GM12878 (cell line): ENCODE measurements at regions not wholly inside any gene's neighbourhood (a gene's known extent, or its start where the extent isn't known, plus 50 kb on each side); places are given as distances from the start of the nearest gene placed in this dataset.

Source experiments
- ATAC-seq: fragments of 200-7000 bp; cut with Tn5 transposase; 3 replicates; pipeline ENCODE4 v1.9.1; 2020; ENCODE audit warnings: mild to moderate bottlenecking, moderate library complexity
- BruUV-seq: library from RNA; stranded (reverse); fragments of 400-500 nt; replicated peaks from 2 replicates; lab custom pipeline; 2021; lab: Mats Ljungman, UMichigan
- CTCF ChIA-PET: fragments of 300-600 bp; sonication (Branson Sonifier 250); formaldehyde crosslinking; extraction: SDS; loops from one replicate; lab custom pipeline; 2021; ENCODE audit warnings: inconsistent platforms; lab: Yijun Ruan, JAX
- POLR2A ChIA-PET: fragments of 350-600 bp; formaldehyde crosslinking; extraction: SDS; loops from one replicate; lab custom pipeline; 2021; ENCODE audit warnings: inconsistent platforms; lab: Charles Lee
- RAD21 ChIA-PET: fragments of 300-600 bp; sonication (Branson Sonifier 250); formaldehyde crosslinking; loops from one replicate; lab custom pipeline; 2023; ENCODE audit warnings: antibody characterized with exemption; ENCODE audit not compliant: unreplicated experiment; lab: Charles Lee
- SMC1A ChIA-PET: fragments of 300-600 bp; sonication (Branson Sonifier 250); formaldehyde crosslinking; loops from one replicate; lab custom pipeline; 2023; ENCODE audit not compliant: unreplicated experiment, uncharacterized antibody; lab: Charles Lee
- DNase-seq: peaks from one replicate; pipeline ENCODE4 v3.0.0-alpha.2; 2011; ENCODE audit warnings: low read depth, low spot score
- FAIRE-seq: peaks from 3 replicates; lab custom pipeline; 2011; peaks lifted over from hg19 to GRCh38; lab: Jason Lieb, UNC
- H2AFZ ChIP-seq: 2 replicates; pipeline ENCODE4 v1.6.0; 2011; ENCODE audit warnings: low read depth, low read length, control low read depth; ENCODE audit not compliant: control insufficient read depth
- H3K27ac ChIP-seq: 2 replicates; pipeline ENCODE4 v1.5.1; 2011; ENCODE audit warnings: control low read depth; ENCODE audit not compliant: control insufficient read depth, insufficient read depth
- H3K27me3 ChIP-seq, 2 experiments: replicated peaks in 1 of 2; 2 replicates each; pipeline versions ENCODE4 v1.6.0 to v1.6.1; 2011; ENCODE audit warnings: low read length in 1 of 2; ENCODE audit not compliant: control insufficient read depth in 2 of 2, insufficient read depth in 2 of 2
- H3K36me3 ChIP-seq, 2 experiments: 2 replicates each; pipeline ENCODE4 v1.5.1; 2011; ENCODE audit warnings: low read length in 1 of 2; ENCODE audit not compliant: control insufficient read depth in 2 of 2, insufficient read depth in 2 of 2
- H3K4me1 ChIP-seq: 2 replicates; pipeline ENCODE4 v1.6.1; 2011; ENCODE audit warnings: mild to moderate bottlenecking, low read length, moderate library complexity, mixed read lengths; ENCODE audit not compliant: control insufficient read depth, insufficient read depth
- H3K4me2 ChIP-seq: 2 replicates; pipeline ENCODE4 v1.6.0; 2011; ENCODE audit warnings: control low read depth; ENCODE audit not compliant: control insufficient read depth, insufficient read depth
- H3K4me3 ChIP-seq: fragments of 200-600 bp; sonication (generic); 2 replicates; pipeline ENCODE4 v1.5.1; 2016
- H3K79me2 ChIP-seq: 2 replicates; pipeline ENCODE4 v1.6.0; 2011; ENCODE audit warnings: low read length; ENCODE audit not compliant: control insufficient read depth, insufficient read depth
- H3K9ac ChIP-seq: 2 replicates; pipeline ENCODE4 v1.8.0; 2011; ENCODE audit warnings: low read length, control low read depth, mixed read lengths; ENCODE audit not compliant: control insufficient read depth, insufficient read depth
- H3K9me3 ChIP-seq: replicated peaks from 3 replicates; pipeline ENCODE4 v1.5.1; 2011; ENCODE audit warnings: mild to moderate bottlenecking, low read length; ENCODE audit not compliant: control insufficient read depth, insufficient read depth
- H4K20me1 ChIP-seq: 2 replicates; pipeline ENCODE4 v1.6.0; 2011; ENCODE audit not compliant: control insufficient read depth, insufficient read depth
- CEBPZ ChIP-seq: fragments of 150-350 bp; IDR thresholded peaks from 2 replicates; pipeline ENCODE4 v1.6.1; 2016; ENCODE audit warnings: low read depth, low read length
- E2F4 ChIP-seq: IDR thresholded peaks from 2 replicates; pipeline ENCODE4 v1.6.1; 2012; ENCODE audit warnings: low read depth, low read length, improper control_type of control experiment
- EED ChIP-seq: sonication (generic); IDR thresholded peaks from 2 replicates; pipeline ENCODE4 v1.6.1; 2016; ENCODE audit warnings: antibody characterized with exemption, low read depth
- EGR1 ChIP-seq, 2 experiments: IDR thresholded peaks; 1 replicate in 1 of 2; 2 replicates in 1 of 2; pipeline ENCODE4 v1.6.1; 2011 to 2012; ENCODE audit warnings: low read depth in 2 of 2, low read length in 2 of 2, borderline replicate concordance in 1 of 2, mild to moderate bottlenecking in 1 of 2, moderate library complexity in 1 of 2
- FOXM1 ChIP-seq: IDR thresholded peaks from 2 replicates; pipeline ENCODE4 v1.6.1; 2012; ENCODE audit warnings: low read depth, mild to moderate bottlenecking, inconsistent platforms, low read length, moderate library complexity
- HSF1 ChIP-seq: fragments of 150-350 bp; IDR thresholded peaks from 2 replicates; pipeline ENCODE4 v1.6.1; 2014; ENCODE audit warnings: mild to moderate bottlenecking, low read depth, low read length
- KAT2A ChIP-seq: conservative IDR thresholded peaks from 2 replicates; pipeline ENCODE4 v1.6.1; 2011; ENCODE audit warnings: low read depth, low read length; ENCODE audit not compliant: control insufficient read depth
- MLLT1 ChIP-seq: fragments of 450-650 bp; IDR thresholded peaks from 2 replicates; pipeline ENCODE4 v1.6.1; 2016; ENCODE audit warnings: mild to moderate bottlenecking
- PAX5 ChIP-seq: IDR thresholded peaks from 2 replicates; pipeline ENCODE4 v1.6.1; 2011; ENCODE audit warnings: low read depth, low read length, borderline replicate concordance
- SMARCA5 ChIP-seq: fragments of 450-650 bp; IDR thresholded peaks from 2 replicates; pipeline ENCODE4 v1.6.1; 2017; ENCODE audit warnings: mild to moderate bottlenecking
- SRF ChIP-seq, 2 experiments: IDR thresholded peaks; 2 replicates each; pipeline ENCODE4 v1.6.1; 2011; ENCODE audit warnings: low read depth in 2 of 2, low read length in 2 of 2, mild to moderate bottlenecking in 1 of 2, moderate library complexity in 1 of 2
- SUPT20H ChIP-seq: IDR thresholded peaks from 2 replicates; pipeline ENCODE4 v1.6.1; 2011; ENCODE audit warnings: low read depth, mild to moderate bottlenecking, low read length, moderate library complexity, borderline replicate concordance; ENCODE audit not compliant: control insufficient read depth
- TAF1 ChIP-seq: IDR thresholded peaks from 2 replicates; pipeline ENCODE4 v1.6.1; 2011; ENCODE audit warnings: mild to moderate bottlenecking, low read depth, low read length, borderline replicate concordance
- ZNF274 ChIP-seq: IDR thresholded peaks from one replicate; pipeline ENCODE4 v1.8.0; 2011; ENCODE audit not compliant: insufficient read length, insufficient read depth
- ZNF622 ChIP-seq: fragments of 450-650 bp; IDR thresholded peaks from 2 replicates; pipeline ENCODE4 v1.6.1; 2017; ENCODE audit warnings: mild to moderate bottlenecking, inconsistent platforms
- WGBS: methylation state at CpG from one replicate; pipeline ENCODE4 v1.1.6; 2016; ENCODE audit warnings: low lambda C conversion rate; ENCODE audit not compliant: insufficient replicate concordance, insufficient coverage; ENCODE audit errors: missing lambda C conversion rate; 5-methylcytosine and 5-hydroxymethylcytosine counted together
- in situ Hi-C: fragments of 300-500 bp; cut with MboI; formaldehyde crosslinking; loops from 9 replicates; pipeline ENCODE4 v1.14.3; 2018; ENCODE audit warnings: mixed read lengths
- intact Hi-C: fragments of 100-400 bp; cut with micrococcal nuclease; formaldehyde crosslinking; loops from one replicate; pipeline ENCODE4 v1.14.2; 2022; ENCODE audit not compliant: unreplicated experiment

DNA sequence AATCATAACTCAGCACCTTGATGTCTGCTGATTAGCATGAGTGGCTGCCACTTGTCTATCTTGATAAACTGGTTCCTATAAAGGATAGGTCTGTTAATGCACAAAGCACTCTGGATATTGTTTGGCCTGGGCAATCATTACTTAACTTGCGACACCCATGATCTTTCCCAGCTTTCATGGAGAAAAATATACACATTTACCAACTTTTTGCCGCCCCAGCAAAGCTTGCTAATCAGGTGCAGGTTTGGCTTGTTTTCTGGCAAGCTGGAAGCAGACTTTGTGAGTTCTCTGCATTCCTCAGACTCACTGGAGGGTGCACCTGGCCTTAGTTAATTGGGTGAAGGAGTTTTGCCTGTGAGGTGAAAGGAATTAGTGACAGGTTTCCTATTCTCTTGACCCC lies 1126.4 kb upstream of the FLRT2 start (continued):
- TF ChIP-seq EGR1 (IDR thresholded peaks at IDR 0.05; ENCODE audit: borderline replicate concordance in 1 of 2, low read depth in 2 of 2, low read length in 2 of 2) (no peak), ZNF274 (no peak), CEBPZ (no peak), TAF1 (no peak), SMARCA5 (no peak)

GRCh38 chr14:84404246-84404645 lies 1125.7 kb upstream of the FLRT2 start:
- no peak for TF ChIP-seq MLLT1
- no peak for TF ChIP-seq SUPT20H
- TF ChIP-seq SRF (IDR thresholded peaks at IDR 0.05; ENCODE audit: low read depth in 2 of 2, low read length in 2 of 2): no peak
- no peak for TF ChIP-seq FOXM1
- TF ChIP-seq EED: no peak
- no peak for TF ChIP-seq PAX5
- TF ChIP-seq HSF1: no peak
- TF ChIP-seq E2F4: no peak
- TF ChIP-seq ZNF622: no peak
- TF ChIP-seq KAT2A: no peak
- Histone ChIP-seq H3K27me3 (no peaks in the 10 kb centered on the region), H3K36me3 (no peaks in the 10 kb centered on the region), H3K4me1 (no peaks in the 10 kb centered on the region), H4K20me1 (no peaks in the 10 kb centered on the region), H3K9me3 (no peaks in the 10 kb centered on the region), H3K9ac (no peak overlapping the region), H3K4me2 (no peak overlapping the region), H3K4me3 (no peak overlapping the region), H2AFZ (no peak overlapping the region), H3K27ac (no peak overlapping the region), H3K79me2 (no peaks in the 10 kb centered on the region)
- no peak for FAIRE-seq
- POLR2A ChIA-PET: no interaction called here
- no peak for DNase-seq
- intact Hi-C loops (no loop called here), in situ Hi-C loops (no loop called here)
- CTCF ChIA-PET: no interaction called here
- RAD21 ChIA-PET: no interaction called here
- ATAC-seq: no peak
- no TSS peak for BruUV-seq
- SMC1A ChIA-PET: no interaction called here
- WGBS: 45% methylated on average over 3 of the region's 3 CpGs
